GM12878 (cell line): ENCODE measurements at regions not wholly inside any gene's neighbourhood (a gene's known extent, or its start where the extent isn't known, plus 50 kb on each side); places are given as distances from the start of the nearest gene placed in this dataset.

Experiments used
- ATAC-seq: fragments of 200-7000 bp; cut with Tn5 transposase; 3 replicates; pipeline ENCODE4 v1.9.1; 2020; ENCODE audit warnings: mild to moderate bottlenecking, moderate library complexity
- BruUV-seq: library from RNA; stranded (reverse); fragments of 400-500 nt; replicated peaks from 2 replicates; lab custom pipeline; 2021; lab: Mats Ljungman, UMichigan
- CTCF ChIA-PET: fragments of 300-600 bp; sonication (Branson Sonifier 250); formaldehyde crosslinking; extraction: SDS; loops from one replicate; lab custom pipeline; 2021; ENCODE audit warnings: inconsistent platforms; lab: Yijun Ruan, JAX
- POLR2A ChIA-PET: fragments of 350-600 bp; formaldehyde crosslinking; extraction: SDS; loops from one replicate; lab custom pipeline; 2021; ENCODE audit warnings: inconsistent platforms; lab: Charles Lee
- RAD21 ChIA-PET: fragments of 300-600 bp; sonication (Branson Sonifier 250); formaldehyde crosslinking; loops from one replicate; lab custom pipeline; 2023; ENCODE audit warnings: antibody characterized with exemption; ENCODE audit not compliant: unreplicated experiment; lab: Charles Lee
- SMC1A ChIA-PET: fragments of 300-600 bp; sonication (Branson Sonifier 250); formaldehyde crosslinking; loops from one replicate; lab custom pipeline; 2023; ENCODE audit not compliant: unreplicated experiment, uncharacterized antibody; lab: Charles Lee
- DNase-seq: peaks from one replicate; pipeline ENCODE4 v3.0.0-alpha.2; 2011; ENCODE audit warnings: low read depth, low spot score
- FAIRE-seq: peaks from 3 replicates; lab custom pipeline; 2011; peaks lifted over from hg19 to GRCh38; lab: Jason Lieb, UNC
- H2AFZ ChIP-seq: 2 replicates; pipeline ENCODE4 v1.6.0; 2011; ENCODE audit warnings: low read depth, low read length, control low read depth; ENCODE audit not compliant: control insufficient read depth
- H3K27ac ChIP-seq: 2 replicates; pipeline ENCODE4 v1.5.1; 2011; ENCODE audit warnings: control low read depth; ENCODE audit not compliant: control insufficient read depth, insufficient read depth
- H3K27me3 ChIP-seq, 2 experiments: replicated peaks in 1 of 2; 2 replicates each; pipeline versions ENCODE4 v1.6.0 to v1.6.1; 2011; ENCODE audit warnings: low read length in 1 of 2; ENCODE audit not compliant: control insufficient read depth in 2 of 2, insufficient read depth in 2 of 2
- H3K36me3 ChIP-seq, 2 experiments: 2 replicates each; pipeline ENCODE4 v1.5.1; 2011; ENCODE audit warnings: low read length in 1 of 2; ENCODE audit not compliant: control insufficient read depth in 2 of 2, insufficient read depth in 2 of 2
- H3K4me1 ChIP-seq: 2 replicates; pipeline ENCODE4 v1.6.1; 2011; ENCODE audit warnings: mild to moderate bottlenecking, low read length, moderate library complexity, mixed read lengths; ENCODE audit not compliant: control insufficient read depth, insufficient read depth
- H3K4me2 ChIP-seq: 2 replicates; pipeline ENCODE4 v1.6.0; 2011; ENCODE audit warnings: control low read depth; ENCODE audit not compliant: control insufficient read depth, insufficient read depth
- H3K4me3 ChIP-seq: fragments of 200-600 bp; sonication (generic); 2 replicates; pipeline ENCODE4 v1.5.1; 2016
- H3K79me2 ChIP-seq: 2 replicates; pipeline ENCODE4 v1.6.0; 2011; ENCODE audit warnings: low read length; ENCODE audit not compliant: control insufficient read depth, insufficient read depth
- H3K9ac ChIP-seq: 2 replicates; pipeline ENCODE4 v1.8.0; 2011; ENCODE audit warnings: low read length, control low read depth, mixed read lengths; ENCODE audit not compliant: control insufficient read depth, insufficient read depth
- H3K9me3 ChIP-seq: replicated peaks from 3 replicates; pipeline ENCODE4 v1.5.1; 2011; ENCODE audit warnings: mild to moderate bottlenecking, low read length; ENCODE audit not compliant: control insufficient read depth, insufficient read depth
- H4K20me1 ChIP-seq: 2 replicates; pipeline ENCODE4 v1.6.0; 2011; ENCODE audit not compliant: control insufficient read depth, insufficient read depth
- MYB ChIP-seq: fragments of 150-350 bp; IDR thresholded peaks from 2 replicates; pipeline ENCODE4 v1.6.1; 2014; ENCODE audit warnings: mild to moderate bottlenecking, low read depth, low read length, borderline replicate concordance
- NR2F1 ChIP-seq: fragments of 450-650 bp; conservative IDR thresholded peaks from 2 replicates; pipeline ENCODE4 v1.6.1; 2017; ENCODE audit warnings: mild to moderate bottlenecking
- RCOR1 ChIP-seq: conservative IDR thresholded peaks from 2 replicates; pipeline ENCODE4 v1.6.1; 2012; ENCODE audit warnings: low read depth, low read length, improper control_type of control experiment
- SUPT20H ChIP-seq: IDR thresholded peaks from 2 replicates; pipeline ENCODE4 v1.6.1; 2011; ENCODE audit warnings: low read depth, mild to moderate bottlenecking, low read length, moderate library complexity, borderline replicate concordance; ENCODE audit not compliant: control insufficient read depth
- WGBS: methylation state at CpG from one replicate; pipeline ENCODE4 v1.1.6; 2016; ENCODE audit warnings: low lambda C conversion rate; ENCODE audit not compliant: insufficient replicate concordance, insufficient coverage; ENCODE audit errors: missing lambda C conversion rate; 5-methylcytosine and 5-hydroxymethylcytosine counted together
- in situ Hi-C: fragments of 300-500 bp; cut with MboI; formaldehyde crosslinking; loops from 9 replicates; pipeline ENCODE4 v1.14.3; 2018; ENCODE audit warnings: mixed read lengths
- intact Hi-C: fragments of 100-400 bp; cut with micrococcal nuclease; formaldehyde crosslinking; loops from one replicate; pipeline ENCODE4 v1.14.2; 2022; ENCODE audit not compliant: unreplicated experiment

DNA sequence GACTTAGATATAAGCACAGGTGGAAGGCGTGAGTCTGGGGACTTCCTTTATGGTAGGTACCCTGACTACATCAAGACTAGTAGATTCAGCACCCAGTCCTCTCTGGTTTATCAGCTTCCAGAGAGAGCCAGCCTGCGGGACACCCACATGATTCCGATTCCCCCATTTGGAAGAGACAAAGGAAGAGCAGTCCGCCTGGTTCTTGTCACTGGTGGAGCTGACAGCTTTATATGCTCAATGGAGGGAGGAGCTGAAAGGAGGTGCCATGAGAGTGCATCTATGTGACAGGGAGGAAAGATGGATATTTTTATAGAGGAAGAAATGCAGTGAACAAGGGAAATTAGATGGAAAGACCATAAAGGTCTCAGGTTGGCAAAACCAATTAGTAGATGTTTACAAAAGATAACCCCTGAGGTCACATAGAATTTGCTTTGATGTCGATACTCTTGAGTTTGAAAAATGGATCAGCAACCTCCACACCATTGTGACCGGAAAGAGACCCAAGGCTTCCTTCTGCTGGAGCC lies 437.7 kb downstream of the PMP22 start:
- no peak for FAIRE-seq

DNA sequence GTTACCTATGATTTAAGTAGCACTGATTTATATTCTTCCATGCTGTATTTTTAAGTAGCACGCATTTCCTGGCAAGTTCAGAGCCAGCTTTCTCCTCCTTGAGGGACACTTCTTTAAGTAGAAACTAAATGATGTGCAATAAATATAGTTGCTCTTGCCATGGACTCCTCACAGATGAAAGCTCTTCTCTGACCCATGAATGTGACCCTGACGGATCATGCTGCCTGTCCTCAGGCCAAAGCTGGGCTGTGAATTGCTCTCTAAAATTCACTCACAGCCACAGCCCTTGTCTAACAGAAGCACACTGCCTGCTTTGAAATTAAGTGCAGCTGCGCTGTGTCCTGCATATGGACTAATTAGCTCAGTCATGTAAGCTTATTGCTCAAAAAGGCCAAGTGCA lies 438.8 kb downstream of the PMP22 start:
- no peak overlapping the region for H3K27ac ChIP-seq
- no peaks in the 10 kb centered on the region for H3K9me3 ChIP-seq
- H3K4me3 ChIP-seq: no peak overlapping the region
- FAIRE-seq (no peak), DNase-seq (no peak), ATAC-seq (no peak)
- ChIA-PET POLR2A (no interaction called here), CTCF (no interaction called here), RAD21 (no interaction called here), SMC1A (no interaction called here)
- no peak for TF ChIP-seq NR2F1
- no peak for TF ChIP-seq SUPT20H
- no peak for TF ChIP-seq RCOR1
- no peak overlapping the region for H2AFZ ChIP-seq
- H3K79me2 ChIP-seq: no peaks in the 10 kb centered on the region
- no peaks in the 10 kb centered on the region for H3K27me3 ChIP-seq
- no peak overlapping the region for H3K4me2 ChIP-seq
- in situ Hi-C loops (no loop called here), intact Hi-C loops (no loop called here)
- 2% methylated on average over 3 of the region's 3 CpGs for WGBS
- H4K20me1 ChIP-seq: no peaks in the 10 kb centered on the region
- H3K36me3 ChIP-seq: no peaks in the 10 kb centered on the region
- no peaks in the 10 kb centered on the region for H3K4me1 ChIP-seq
- no peak overlapping the region for H3K9ac ChIP-seq
- BruUV-seq: no TSS peak

More for the DNA sequence above, 437.7 kb downstream of the PMP22 start:
- Histone ChIP-seq H2AFZ (no peak overlapping the region), H3K27ac (no peak overlapping the region), H3K4me2 (no peak overlapping the region), H3K79me2 (no peaks in the 10 kb centered on the region), H3K9ac (no peak overlapping the region), H3K4me3 (no peak overlapping the region), H3K9me3 (no peaks in the 10 kb centered on the region), H4K20me1 (no peaks in the 10 kb centered on the region), H3K36me3 (no peaks in the 10 kb centered on the region), H3K4me1 (no peaks in the 10 kb centered on the region), H3K27me3 (no peaks in the 10 kb centered on the region)
- POLR2A ChIA-PET: no interaction called here
- CTCF ChIA-PET: no interaction called here
- ATAC-seq (no peak), DNase-seq (no peak)
- no TSS peak for BruUV-seq
- TF ChIP-seq MYB: no peak
- WGBS: 11% methylated on average over 6 of the region's 6 CpGs
- RAD21 ChIA-PET: no interaction called here
- SMC1A ChIA-PET: no interaction called here
- intact Hi-C loops: no loop called here
- in situ Hi-C loops: no loop called here
